ENCODE measurements at regions not wholly inside any gene's neighbourhood (a gene's known extent, or its start where the extent isn't known, plus 50 kb on each side); places are given as distances from the start of the nearest gene placed in this dataset.
"Not testable (repeated sequence)": the region's sequence is repeated elsewhere in the genome, so short reads cannot be mapped to it uniquely, and the experiment has no call there.

- no peak for DNase-seq (ENCODE audit: low read depth)
Observed at GRCh38 chr15:36075333-36075732, 504.1 kb upstream of the CDIN1 start.

DNA sequence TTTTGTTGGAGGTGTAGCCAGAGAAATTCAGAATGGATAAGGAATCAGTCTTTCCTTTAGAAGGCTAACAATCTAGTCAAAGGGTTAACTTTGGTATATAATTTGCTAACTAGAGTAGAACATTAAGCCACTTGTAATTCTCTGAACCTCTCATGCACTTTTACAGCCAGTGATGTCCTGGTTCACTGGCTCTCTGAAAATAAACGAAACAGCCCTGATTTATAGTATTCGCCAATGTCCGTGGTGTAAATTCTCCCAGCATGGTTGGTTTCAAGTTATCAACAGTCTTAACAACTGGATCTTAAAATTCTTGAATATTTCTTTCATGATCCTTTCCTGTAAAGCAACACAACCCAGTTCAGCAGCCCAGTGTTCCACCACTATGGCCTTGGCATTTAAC, 500.4 kb upstream of the CDIN1 start:
- DNase-seq (ENCODE audit: low read depth) = no peak

- DNase-seq (ENCODE audit: low read depth) = no peak
Observed at GRCh38 chr15:36080759-36081158, 498.7 kb upstream of the CDIN1 start.

DNA sequence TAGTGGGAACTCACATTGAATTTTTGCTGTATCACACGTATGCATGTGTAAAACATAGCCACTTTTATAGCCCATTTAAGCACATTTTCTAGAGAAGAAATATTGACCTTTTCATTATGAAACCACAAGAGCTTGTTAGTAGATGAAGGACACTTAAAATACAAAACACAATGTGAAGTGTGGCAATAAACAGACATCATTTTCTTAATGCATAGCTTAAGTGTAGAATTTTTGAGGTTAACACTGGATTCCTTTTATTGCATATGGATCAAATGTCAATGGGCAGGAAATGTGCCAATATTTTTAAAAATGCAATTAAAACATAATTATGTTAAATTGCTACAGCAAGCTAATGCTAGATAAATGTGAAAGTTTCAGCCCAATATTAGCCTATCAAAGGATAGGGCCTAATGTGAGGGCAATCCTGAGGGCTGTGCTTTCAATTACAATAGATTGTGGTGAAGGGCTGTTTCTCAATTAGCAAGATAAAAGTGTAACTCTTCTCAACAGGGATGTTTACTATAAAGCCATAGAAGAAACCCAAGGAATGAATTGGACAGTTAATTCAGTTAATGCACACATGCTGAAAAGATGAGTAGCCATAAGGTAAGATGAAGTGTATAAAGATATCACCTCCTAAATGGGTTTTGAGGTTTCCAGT, 489.0 kb upstream of the CDIN1 start:
- no peak for DNase-seq (ENCODE audit: low read depth)

- no peak for DNase-seq (ENCODE audit: low read depth)
Observed at GRCh38 chr15:36106640-36107335, 472.6 kb upstream of the CDIN1 start.

DNA sequence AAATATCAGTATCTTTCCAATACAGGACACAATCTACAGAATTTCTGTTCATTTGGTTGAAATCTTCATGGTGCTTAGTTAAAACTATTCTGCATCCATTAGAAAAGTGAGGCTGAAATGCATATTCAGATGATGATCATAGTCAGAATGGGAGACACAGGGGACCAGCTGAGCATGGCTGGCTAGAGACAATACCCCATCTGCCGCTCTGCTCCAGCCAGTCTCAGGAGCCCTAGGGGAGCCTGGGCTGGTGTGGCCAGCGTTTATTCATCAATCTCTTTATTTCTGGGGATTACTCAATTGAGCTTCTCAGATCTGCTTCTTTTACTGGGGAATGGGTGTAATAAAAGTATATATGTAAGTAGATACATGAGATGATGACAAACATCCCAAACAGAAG, 470.9 kb upstream of the CDIN1 start:
- DNase-seq (ENCODE audit: low read depth) = no peak

DNA sequence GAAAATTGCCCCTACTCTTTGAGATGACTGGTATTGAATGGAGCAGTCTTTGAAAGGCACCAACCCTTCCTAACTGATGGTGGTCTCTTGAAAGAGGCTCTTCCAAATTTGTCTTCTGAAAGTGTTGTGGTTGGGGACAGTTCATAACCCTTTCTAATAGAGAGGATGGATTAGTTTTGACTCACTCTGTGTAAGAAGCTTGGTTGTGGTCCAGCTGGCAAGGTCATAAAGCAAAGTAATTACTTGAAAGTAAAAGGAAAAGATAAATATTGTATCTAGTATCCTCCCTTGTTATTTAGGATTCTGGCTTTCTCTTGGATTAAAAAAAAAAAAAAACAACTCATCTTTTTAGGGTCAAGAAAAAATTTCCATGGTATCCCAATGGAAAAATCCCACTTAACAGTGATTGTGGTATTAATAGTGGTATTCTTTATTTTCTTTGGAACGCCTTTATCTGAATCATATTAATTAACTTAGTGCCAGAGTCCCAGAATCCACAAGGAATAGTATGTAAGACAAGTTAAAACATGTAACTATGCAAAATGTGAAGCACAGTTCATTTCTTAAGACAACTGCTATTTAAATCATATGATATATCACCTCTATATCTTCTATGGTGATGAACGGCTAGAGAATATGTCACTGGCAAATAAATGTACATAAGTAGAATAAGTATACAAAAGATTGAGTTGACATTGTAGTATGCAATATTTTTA, 469.3 kb upstream of the CDIN1 start:
- DNase-seq (ENCODE audit: low read depth) = no peak

GRCh38 chr15:36110659-36110993, 468.8 kb upstream of the CDIN1 start:
- no peak for DNase-seq (ENCODE audit: low read depth)

DNA sequence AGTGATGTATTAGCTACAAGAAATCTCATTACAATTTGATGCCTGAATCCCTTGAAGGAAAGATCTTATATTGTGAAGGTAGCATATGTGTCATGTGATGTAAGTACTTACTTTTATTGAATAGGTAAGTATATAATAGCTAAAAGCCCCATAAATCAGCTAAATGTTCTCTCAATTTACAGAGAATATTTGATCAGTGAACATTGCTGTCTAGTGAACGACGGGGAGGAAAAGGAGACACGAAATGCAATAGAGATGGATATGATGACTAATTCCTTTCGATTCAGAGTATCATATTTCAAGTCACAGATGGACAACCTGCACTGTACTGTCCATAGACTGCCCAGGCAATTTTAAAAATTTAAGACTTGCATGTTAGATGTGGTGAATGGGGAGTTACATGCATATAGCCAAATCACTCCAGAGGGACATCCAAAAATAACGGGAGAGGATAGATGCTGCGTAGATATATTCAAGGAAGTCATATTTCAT, 462.1 kb upstream of the CDIN1 start:
- DNase-seq (ENCODE audit: low read depth) = no peak

DNA sequence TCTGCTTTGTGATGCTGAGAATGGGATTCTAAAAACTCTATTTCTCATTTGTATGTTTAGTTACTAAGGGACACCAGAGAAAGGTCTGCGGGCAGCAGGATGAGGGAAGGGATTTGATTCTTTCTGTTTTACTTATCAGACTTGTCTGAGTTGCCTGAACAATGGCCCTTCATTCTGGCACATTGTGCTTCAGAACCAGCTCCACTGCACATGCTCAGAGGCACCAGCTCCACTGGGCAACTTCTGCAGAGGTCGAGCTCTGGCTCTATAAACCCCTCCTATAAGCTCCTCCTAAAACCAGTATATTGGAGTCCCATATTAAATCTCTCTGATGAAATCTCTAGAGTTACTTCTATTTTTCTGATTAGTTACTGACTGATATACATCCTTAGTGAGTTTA, 453.2 kb upstream of the CDIN1 start:
- DNase-seq (ENCODE audit: low read depth) = no peak

DNA sequence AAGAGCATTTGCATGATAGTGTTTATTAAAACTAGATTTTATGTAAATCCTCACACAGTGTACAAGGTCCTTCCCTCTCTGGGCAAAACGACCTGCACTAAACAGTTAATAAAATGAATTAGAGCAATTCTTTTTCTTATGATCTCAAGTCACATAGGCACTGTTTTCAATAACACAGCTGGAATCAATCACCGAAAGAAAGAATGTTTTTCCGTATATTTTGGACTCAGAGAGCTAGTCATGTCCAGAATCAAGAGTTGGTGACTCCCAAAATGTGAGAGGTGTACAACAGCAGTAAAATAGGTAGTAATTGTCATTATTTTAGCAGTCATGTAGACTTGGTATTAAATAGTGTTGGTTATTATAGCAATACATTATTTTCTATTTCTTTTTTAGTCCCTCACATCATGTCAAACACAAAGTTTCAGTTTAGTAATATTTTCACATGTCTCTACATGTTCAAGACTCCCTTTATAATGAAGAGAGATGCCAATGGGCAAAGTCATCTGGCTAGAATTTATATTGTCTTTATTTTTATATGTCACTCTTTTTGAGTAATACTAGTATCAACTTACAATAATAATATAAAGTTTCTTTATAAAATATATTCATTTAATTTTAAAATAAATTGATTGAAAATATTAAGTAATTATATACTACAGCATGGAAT, 448.6 kb upstream of the CDIN1 start:
- DNase-seq (ENCODE audit: low read depth) = no peak

DNA sequence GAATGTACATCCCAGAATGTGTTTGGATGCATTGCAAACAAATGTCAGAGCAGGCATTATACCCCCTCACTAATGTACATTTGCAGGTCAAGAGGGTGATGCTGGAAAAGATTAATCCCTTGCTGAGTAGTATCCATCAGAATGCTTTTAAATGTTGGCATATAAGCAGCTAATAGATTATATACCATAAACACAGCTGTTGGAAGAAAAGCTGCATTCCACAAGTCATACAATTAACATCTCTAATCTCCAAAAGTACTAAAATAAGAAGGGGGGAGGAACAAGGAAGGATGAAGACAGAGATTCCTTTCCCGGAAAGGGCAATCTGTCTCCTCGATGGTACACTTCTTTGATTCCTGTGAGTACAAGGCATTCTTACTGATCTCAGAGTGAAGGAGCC, 445.7 kb upstream of the CDIN1 start:
- peak; percentile 13 for DNase-seq (ENCODE audit: low read depth)

GRCh38 chr15:36136049-36136448, 443.4 kb upstream of the CDIN1 start:
- DNase-seq (ENCODE audit: low read depth) = no peak

DNA sequence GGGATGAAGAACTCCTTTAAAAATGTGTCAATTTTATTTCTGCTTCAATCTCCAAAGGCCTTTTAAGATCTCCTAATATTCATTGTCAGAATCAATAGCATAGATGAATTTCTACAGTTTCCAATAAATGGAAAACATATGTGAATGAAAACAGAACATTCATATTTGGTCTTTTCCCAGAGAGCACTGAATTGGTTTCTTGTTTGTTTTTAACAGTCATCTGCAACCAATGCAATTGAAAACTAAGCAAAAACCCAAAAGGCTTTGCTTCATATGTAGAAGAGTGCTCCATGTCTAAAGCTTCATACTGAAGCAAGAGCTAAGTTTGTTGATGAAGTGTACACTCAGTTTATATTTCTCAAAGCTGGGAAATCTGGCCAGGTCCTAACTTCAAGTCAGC, 426.5 kb upstream of the CDIN1 start:
- DNase-seq (ENCODE audit: low read depth) = no peak

DNA sequence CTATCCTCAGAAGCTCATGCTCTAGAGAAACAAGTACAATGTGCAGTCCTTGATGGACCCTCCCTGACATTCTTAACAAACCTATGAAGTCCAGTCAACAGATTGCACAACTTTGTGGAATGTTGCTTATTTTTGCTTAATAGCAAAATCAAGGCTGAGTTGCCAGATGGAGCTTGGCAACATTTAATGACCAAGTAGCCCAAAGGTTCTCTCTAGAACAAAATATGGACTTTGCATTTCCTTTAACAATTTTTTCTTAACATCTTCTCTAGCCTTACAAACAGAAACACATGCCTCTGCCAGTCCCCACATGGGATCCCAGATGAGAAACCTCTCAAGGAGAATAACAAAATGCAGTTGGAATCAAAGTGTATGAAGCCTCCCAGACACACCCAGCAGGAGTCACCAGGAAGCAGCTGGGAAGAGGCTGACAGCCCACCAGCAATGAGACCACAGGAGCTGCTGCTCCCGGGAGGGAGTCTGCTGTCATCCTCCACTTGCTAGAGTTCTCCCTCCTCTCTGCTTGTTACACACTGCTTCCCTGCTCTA, 422.5 kb upstream of the CDIN1 start:
- DNase-seq (ENCODE audit: low read depth) = no peak

- no peak for DNase-seq (ENCODE audit: low read depth)
Observed at GRCh38 chr15:36160351-36160750, 419.1 kb upstream of the CDIN1 start.

- DNase-seq (ENCODE audit: low read depth) = no peak
Observed at GRCh38 chr15:36161108-36161507, 418.3 kb upstream of the CDIN1 start.

DNA sequence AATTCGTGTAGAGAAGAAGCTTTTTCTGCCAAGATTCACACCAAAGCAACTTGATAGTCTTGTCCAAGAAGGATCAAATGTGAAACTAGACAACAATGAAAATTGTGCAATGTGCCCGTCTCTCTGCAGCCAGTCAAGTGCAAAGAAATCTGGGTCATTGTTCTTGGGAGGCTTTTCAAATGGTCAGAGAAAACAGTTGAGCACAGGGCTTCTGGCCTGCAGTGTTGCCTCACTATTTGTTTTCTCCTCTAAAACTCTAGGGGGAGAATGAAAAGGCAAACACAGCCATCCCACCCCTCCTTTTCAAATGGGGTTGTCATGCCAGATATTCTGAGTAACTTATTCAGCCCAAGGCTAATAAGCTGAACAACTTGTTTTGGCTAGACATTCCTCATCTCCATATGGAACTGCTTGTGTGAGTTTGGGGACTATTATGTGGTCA, 417.6 kb upstream of the CDIN1 start:
- no peak for DNase-seq (ENCODE audit: low read depth)

GRCh38 chr15:36163983-36164382, 415.4 kb upstream of the CDIN1 start:
- DNase-seq (ENCODE audit: low read depth) = not testable (repeated sequence)

- DNase-seq (ENCODE audit: low read depth) = no peak
Observed at GRCh38 chr15:36172955-36173354, 406.5 kb upstream of the CDIN1 start.

GRCh38 chr15:36175186-36175740, 404.2 kb upstream of the CDIN1 start:
- no peak for DNase-seq (ENCODE audit: low read depth)

GRCh38 chr15:36175741-36176291, 403.6 kb upstream of the CDIN1 start:
- DNase-seq (ENCODE audit: low read depth) = no peak

All from HS-5 (cell line).